HG02973 (cell line): ENCODE measurements at regions not wholly inside any gene's neighbourhood (a gene's known extent, or its start where the extent isn't known, plus 50 kb on each side); places are given as distances from the start of the nearest gene placed in this dataset.
A peak's percentile ranks its signal among the peaks of the same experiment; 100 is the strongest.

ENCODE experiments used
- ATAC-seq: cut with Tn5 transposase; IDR thresholded peaks from one replicate; pipeline ENCODE4 v1.9.1; 2021; ENCODE audit warnings: moderate library complexity; ENCODE audit not compliant: unreplicated experiment

GRCh38 chr13:59330764-59331163, 833.0 kb downstream of the DIAPH3 start:
- ATAC-seq = no peak

- ATAC-seq = no peak
These were observed 830.8 kb downstream of the DIAPH3 start for GRCh38 chr13:59332966-59333365.

GRCh38 chr13:59337070-59337469, 826.7 kb downstream of the DIAPH3 start:
- no peak for ATAC-seq

GRCh38 chr13:59340151-59340550, 823.6 kb downstream of the DIAPH3 start:
- ATAC-seq = no peak

- ATAC-seq = no peak
These were observed 823.1 kb downstream of the DIAPH3 start for GRCh38 chr13:59340581-59340980.

- no peak for ATAC-seq
These were observed 821.3 kb downstream of the DIAPH3 start for GRCh38 chr13:59342400-59342799.

GRCh38 chr13:59343132-59343531, 820.6 kb downstream of the DIAPH3 start:
- no peak for ATAC-seq

- no peak for ATAC-seq
These were observed 819.5 kb downstream of the DIAPH3 start for GRCh38 chr13:59343993-59344822.

- ATAC-seq = no peak
These were observed 818.4 kb downstream of the DIAPH3 start for GRCh38 chr13:59345311-59345710.

GRCh38 chr13:59346999-59347723, 816.6 kb downstream of the DIAPH3 start:
- no peak for ATAC-seq

GRCh38 chr13:59348617-59349016, 815.1 kb downstream of the DIAPH3 start:
- ATAC-seq = no peak

- ATAC-seq = no peak
These were observed 811.1 kb downstream of the DIAPH3 start for GRCh38 chr13:59352600-59352999.

GRCh38 chr13:59354665-59355369, 808.9 kb downstream of the DIAPH3 start:
- ATAC-seq = no peak

- ATAC-seq = no peak
These were observed 807.1 kb downstream of the DIAPH3 start for GRCh38 chr13:59356607-59357006.

GRCh38 chr13:59358014-59358413, 805.7 kb downstream of the DIAPH3 start:
- ATAC-seq = no peak

- ATAC-seq = peak; percentile 43
These were observed 803.6 kb downstream of the DIAPH3 start for GRCh38 chr13:59360108-59360507.

GRCh38 chr13:59360916-59361315, 802.8 kb downstream of the DIAPH3 start:
- ATAC-seq = no peak

- no peak for ATAC-seq
These were observed 800.4 kb downstream of the DIAPH3 start for GRCh38 chr13:59363313-59363712.

GRCh38 chr13:59363947-59364346, 799.8 kb downstream of the DIAPH3 start:
- ATAC-seq = no peak

- ATAC-seq = no peak
These were observed 799.1 kb downstream of the DIAPH3 start for GRCh38 chr13:59364641-59365085.

- ATAC-seq = no peak
These were observed 796.3 kb downstream of the DIAPH3 start for GRCh38 chr13:59367467-59367866.

GRCh38 chr13:59367904-59368303, 795.8 kb downstream of the DIAPH3 start:
- no peak for ATAC-seq
